ENCODE measurements at regions not wholly inside any gene's neighbourhood (a gene's known extent, or its start where the extent isn't known, plus 50 kb on each side); places are given as distances from the start of the nearest gene placed in this dataset.

GRCh38 chr20:24751551-24751950 lies 197.5 kb upstream of the CST7 start:
- TF ChIP-seq EZH2 (IDR thresholded peaks at IDR 0.05) (no peak), POLR2AphosphoS5 (IDR thresholded peaks at IDR 0.05; ENCODE audit: borderline replicate concordance, low read depth, low read length) (no peak), FOXP2 (optimal IDR thresholded peaks at IDR 0.05; ENCODE audit: control extremely low read depth, extremely low read length, insufficient read depth) (no peak)
- Histone ChIP-seq H3K36me3 (ENCODE audit: insufficient read depth, low read length) (no peaks in the 10 kb centered on the region), H3K9ac (ENCODE audit: insufficient read length) (no peak overlapping the region), H3K4me3 (no peak overlapping the region), H3K27ac (no peak overlapping the region), H3K9me3 (ENCODE audit: low read depth, low read length) (no peaks in the 10 kb centered on the region)
- no peak for DNase-seq (ENCODE audit: low read depth, low spot score)

GRCh38 chr20:24752612-24753011 lies 196.5 kb upstream of the CST7 start:
- Histone ChIP-seq H3K27ac (no peak overlapping the region), H3K9me3 (ENCODE audit: low read depth, low read length) (no peaks in the 10 kb centered on the region), H3K9ac (ENCODE audit: insufficient read length) (no peak overlapping the region), H3K4me3 (no peak overlapping the region), H3K36me3 (ENCODE audit: insufficient read depth, low read length) (no peaks in the 10 kb centered on the region)
- TF ChIP-seq POLR2AphosphoS5 (IDR thresholded peaks at IDR 0.05; ENCODE audit: borderline replicate concordance, low read depth, low read length) (no peak), EZH2 (IDR thresholded peaks at IDR 0.05) (no peak), FOXP2 (optimal IDR thresholded peaks at IDR 0.05; ENCODE audit: control extremely low read depth, extremely low read length, insufficient read depth) (no peak)
- DNase-seq (ENCODE audit: low read depth, low spot score) = no peak

- Histone ChIP-seq H3K9ac (ENCODE audit: insufficient read length) (no peak overlapping the region), H3K27ac (no peak overlapping the region), H3K9me3 (ENCODE audit: low read depth, low read length) (no peaks in the 10 kb centered on the region), H3K4me3 (no peak overlapping the region), H3K36me3 (ENCODE audit: insufficient read depth, low read length) (no peaks in the 10 kb centered on the region)
- no peak for TF ChIP-seq POLR2AphosphoS5 (IDR thresholded peaks at IDR 0.05; ENCODE audit: borderline replicate concordance, low read depth, low read length)
- TF ChIP-seq FOXP2 (optimal IDR thresholded peaks at IDR 0.05; ENCODE audit: control extremely low read depth, extremely low read length, insufficient read depth) = no peak
- no peak for TF ChIP-seq EZH2 (IDR thresholded peaks at IDR 0.05)
- no peak for DNase-seq (ENCODE audit: low read depth, low spot score)
These were observed 195.9 kb upstream of the CST7 start for GRCh38 chr20:24753130-24753529.

DNA sequence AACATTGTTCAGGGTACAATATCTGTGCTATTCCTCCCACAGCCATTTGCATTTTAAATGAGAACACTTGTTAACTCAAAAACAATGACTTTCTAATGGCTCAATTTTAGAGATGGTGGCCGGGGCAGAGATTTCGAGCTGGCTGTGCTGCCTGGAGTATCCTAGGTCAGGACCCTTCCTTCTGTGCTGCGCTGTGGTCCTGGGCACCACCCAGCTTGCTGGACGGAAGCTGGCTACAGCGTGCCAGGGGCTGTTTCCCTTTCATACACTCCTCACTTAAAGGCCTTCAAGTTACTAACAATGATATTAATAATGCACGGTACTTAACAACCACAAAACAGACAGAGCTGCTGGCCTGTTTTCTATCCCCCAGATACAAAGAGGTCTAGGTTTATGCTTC lies 194.4 kb upstream of the CST7 start:
- no peaks in the 10 kb centered on the region for H3K9me3 ChIP-seq (ENCODE audit: low read depth, low read length)
- H3K27ac ChIP-seq = no peak overlapping the region
- H3K4me3 ChIP-seq = no peak overlapping the region
- DNase-seq (ENCODE audit: low read depth, low spot score) = no peak
- no peaks in the 10 kb centered on the region for H3K36me3 ChIP-seq (ENCODE audit: insufficient read depth, low read length)
- no peak overlapping the region for H3K9ac ChIP-seq (ENCODE audit: insufficient read length)
- no peak for TF ChIP-seq POLR2AphosphoS5 (IDR thresholded peaks at IDR 0.05; ENCODE audit: borderline replicate concordance, low read depth, low read length)
- no peak for TF ChIP-seq EZH2 (IDR thresholded peaks at IDR 0.05)
- TF ChIP-seq FOXP2 (optimal IDR thresholded peaks at IDR 0.05; ENCODE audit: control extremely low read depth, extremely low read length, insufficient read depth) = no peak

GRCh38 chr20:24755411-24755922 lies 193.6 kb upstream of the CST7 start:
- no peaks in the 10 kb centered on the region for H3K36me3 ChIP-seq (ENCODE audit: insufficient read depth, low read length)
- no peak for DNase-seq (ENCODE audit: low read depth, low spot score)
- H3K9ac ChIP-seq (ENCODE audit: insufficient read length) = no peak overlapping the region
- TF ChIP-seq FOXP2 (optimal IDR thresholded peaks at IDR 0.05; ENCODE audit: control extremely low read depth, extremely low read length, insufficient read depth) (no peak), POLR2AphosphoS5 (IDR thresholded peaks at IDR 0.05; ENCODE audit: borderline replicate concordance, low read depth, low read length) (no peak), EZH2 (IDR thresholded peaks at IDR 0.05) (no peak)
- no peak overlapping the region for H3K27ac ChIP-seq
- no peaks in the 10 kb centered on the region for H3K9me3 ChIP-seq (ENCODE audit: low read depth, low read length)
- H3K4me3 ChIP-seq = no peak overlapping the region

- no peak overlapping the region for H3K27ac ChIP-seq
- H3K9me3 ChIP-seq (ENCODE audit: low read depth, low read length) = no peaks in the 10 kb centered on the region
- no peaks in the 10 kb centered on the region for H3K36me3 ChIP-seq (ENCODE audit: insufficient read depth, low read length)
- H3K9ac ChIP-seq (ENCODE audit: insufficient read length) = no peak overlapping the region
- TF ChIP-seq EZH2 (IDR thresholded peaks at IDR 0.05) (no peak), POLR2AphosphoS5 (IDR thresholded peaks at IDR 0.05; ENCODE audit: borderline replicate concordance, low read depth, low read length) (no peak), FOXP2 (optimal IDR thresholded peaks at IDR 0.05; ENCODE audit: control extremely low read depth, extremely low read length, insufficient read depth) (no peak)
- no peak overlapping the region for H3K4me3 ChIP-seq
- no peak for DNase-seq (ENCODE audit: low read depth, low spot score)
These were observed 192.6 kb upstream of the CST7 start for GRCh38 chr20:24756292-24757025.

- Histone ChIP-seq H3K9ac (ENCODE audit: insufficient read length) (no peak overlapping the region), H3K4me3 (no peak overlapping the region), H3K27ac (no peak overlapping the region), H3K9me3 (ENCODE audit: low read depth, low read length) (no peaks in the 10 kb centered on the region), H3K36me3 (ENCODE audit: insufficient read depth, low read length) (no peaks in the 10 kb centered on the region)
- no peak for DNase-seq (ENCODE audit: low read depth, low spot score)
- TF ChIP-seq POLR2AphosphoS5 (IDR thresholded peaks at IDR 0.05; ENCODE audit: borderline replicate concordance, low read depth, low read length) = no peak
- TF ChIP-seq FOXP2 (optimal IDR thresholded peaks at IDR 0.05; ENCODE audit: control extremely low read depth, extremely low read length, insufficient read depth) = no peak
- no peak for TF ChIP-seq EZH2 (IDR thresholded peaks at IDR 0.05)
These were observed 187.6 kb upstream of the CST7 start for GRCh38 chr20:24761220-24762065.

GRCh38 chr20:24762371-24762770 lies 186.7 kb upstream of the CST7 start:
- Histone ChIP-seq H3K27ac (no peak overlapping the region), H3K9me3 (ENCODE audit: low read depth, low read length) (no peaks in the 10 kb centered on the region), H3K9ac (ENCODE audit: insufficient read length) (no peak overlapping the region), H3K4me3 (no peak overlapping the region), H3K36me3 (ENCODE audit: insufficient read depth, low read length) (no peaks in the 10 kb centered on the region)
- no peak for TF ChIP-seq POLR2AphosphoS5 (IDR thresholded peaks at IDR 0.05; ENCODE audit: borderline replicate concordance, low read depth, low read length)
- TF ChIP-seq EZH2 (IDR thresholded peaks at IDR 0.05) = no peak
- TF ChIP-seq FOXP2 (optimal IDR thresholded peaks at IDR 0.05; ENCODE audit: control extremely low read depth, extremely low read length, insufficient read depth) = no peak
- no peak for DNase-seq (ENCODE audit: low read depth, low spot score)

All from SK-N-MC (cell line).